Upper lobe of left lung (tissue), 6 donors: ENCODE measurements at regions not wholly inside any gene's neighbourhood (a gene's known extent, or its start where the extent isn't known, plus 50 kb on each side); places are given as distances from the start of the nearest gene placed in this dataset.

Experiments used
- ATAC-seq, 2 donors: fragments of 200-7000 bp; cut with Tn5 transposase; one replicate each; pipeline ENCODE4 v1.9.1; 2022; ENCODE audit warnings: mild to moderate bottlenecking in 2 of 2, moderate library complexity in 2 of 2; ENCODE audit not compliant: low FRiP score in 2 of 2
- DNase-seq, 2 donors: peaks; one replicate each; pipeline ENCODE4 v3.0.0-alpha.2; 2019 to 2020
- H3K27ac ChIP-seq, 4 donors: fragments of 200-600 bp; sonication (generic); one replicate each; pipeline ENCODE4 v1.5.1; 2016 to 2019
- H3K27me3 ChIP-seq, 4 donors: fragments of 200-600 bp; sonication (generic); one replicate each; pipeline ENCODE4 v1.5.1; 2017 to 2019
- H3K36me3 ChIP-seq, 4 donors: fragments of 200-600 bp; sonication (generic); one replicate each; pipeline ENCODE4 v1.5.1; 2016 to 2019
- H3K4me1 ChIP-seq, 4 donors: fragments of 200-600 bp; sonication (generic); one replicate each; pipeline ENCODE4 v1.5.1; 2018 to 2019
- H3K4me3 ChIP-seq, 4 donors: fragments of 200-600 bp; sonication (generic); one replicate each; pipeline ENCODE4 v1.5.1; 2017 to 2019; ENCODE audit warnings: mild to moderate bottlenecking in 2 of 4, moderate library complexity in 1 of 4
- H3K9me3 ChIP-seq, 4 donors: fragments of 200-600 bp; sonication (generic); one replicate each; pipeline ENCODE4 v1.5.1; 2018 to 2019
- EP300 ChIP-seq, 4 donors: sonication (generic); formaldehyde crosslinking; IDR thresholded peaks; one replicate each; pipeline ENCODE4 v1.5.1; 2017; ENCODE audit warnings: antibody characterized with exemption in 4 of 4, control low read depth in 2 of 4
- POLR2A ChIP-seq, 4 donors: fragments of 450-650 bp; IDR thresholded peaks; one replicate each; pipeline ENCODE4 v1.5.1; 2016 to 2017; ENCODE audit warnings: antibody characterized with exemption in 4 of 4, mild to moderate bottlenecking in 2 of 4
- POLR2AphosphoS5 ChIP-seq, 2 donors: sonication (generic); formaldehyde crosslinking; IDR thresholded peaks; one replicate each; pipeline ENCODE4 v1.5.1; 2017; ENCODE audit warnings: antibody characterized with exemption in 2 of 2
- WGBS, 2 donors: methylation state at CpG; one replicate each; pipeline ENCODE4 v1.1.5; 2017 to 2018; 5-methylcytosine and 5-hydroxymethylcytosine counted together
- TF ChIP-seq, protein P1 (sequence below), 6 experiments: fragments of 450-650 bp in 4 of 6; fragments of 200-600 bp in 2 of 6; sonication (generic) in 2 of 6; IDR thresholded peaks; one replicate each; pipeline ENCODE4 v1.5.1; 2016 to 2019; ENCODE audit warnings: antibody characterized with exemption in 6 of 6
- donor health status: DM: no; HTN: no; CAD: no; lungs with moderate emphysema.
- donor health status: DM: no; HTN: yes; CAD: no; lungs with severe emphysema.

DNA sequence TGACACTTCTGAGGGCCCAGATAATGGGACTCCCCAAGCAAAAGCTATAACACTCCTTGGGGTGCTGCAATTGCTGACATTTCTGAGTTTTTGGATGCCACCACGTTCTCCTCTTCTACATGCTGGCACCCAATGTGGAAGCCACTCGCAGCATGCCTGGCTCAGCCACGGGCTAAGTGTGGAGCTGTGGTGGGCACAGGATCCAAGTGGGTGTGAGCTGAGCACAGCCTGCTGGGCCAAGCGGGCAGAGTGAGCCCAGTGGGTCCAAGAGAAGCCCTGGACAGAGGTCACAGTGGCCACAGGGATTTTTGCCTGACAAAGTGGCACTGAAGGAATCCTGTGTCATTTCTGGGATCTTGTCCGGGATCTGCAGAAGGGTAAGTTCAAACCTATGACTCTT is 213.2 kb downstream of the C6orf118 start:
- Histone ChIP-seq H3K4me3 (no peak overlapping the region), H3K36me3 (no peaks in the 10 kb centered on the region), H3K27ac (no peak overlapping the region), H3K27me3 (no peaks in the 10 kb centered on the region), H3K4me1 (no peaks in the 10 kb centered on the region), H3K9me3 (peaks cover 0 to 28% (median 8%) of the 10 kb centered on the region in 4 donors)
- TF ChIP-seq, protein P1, sequence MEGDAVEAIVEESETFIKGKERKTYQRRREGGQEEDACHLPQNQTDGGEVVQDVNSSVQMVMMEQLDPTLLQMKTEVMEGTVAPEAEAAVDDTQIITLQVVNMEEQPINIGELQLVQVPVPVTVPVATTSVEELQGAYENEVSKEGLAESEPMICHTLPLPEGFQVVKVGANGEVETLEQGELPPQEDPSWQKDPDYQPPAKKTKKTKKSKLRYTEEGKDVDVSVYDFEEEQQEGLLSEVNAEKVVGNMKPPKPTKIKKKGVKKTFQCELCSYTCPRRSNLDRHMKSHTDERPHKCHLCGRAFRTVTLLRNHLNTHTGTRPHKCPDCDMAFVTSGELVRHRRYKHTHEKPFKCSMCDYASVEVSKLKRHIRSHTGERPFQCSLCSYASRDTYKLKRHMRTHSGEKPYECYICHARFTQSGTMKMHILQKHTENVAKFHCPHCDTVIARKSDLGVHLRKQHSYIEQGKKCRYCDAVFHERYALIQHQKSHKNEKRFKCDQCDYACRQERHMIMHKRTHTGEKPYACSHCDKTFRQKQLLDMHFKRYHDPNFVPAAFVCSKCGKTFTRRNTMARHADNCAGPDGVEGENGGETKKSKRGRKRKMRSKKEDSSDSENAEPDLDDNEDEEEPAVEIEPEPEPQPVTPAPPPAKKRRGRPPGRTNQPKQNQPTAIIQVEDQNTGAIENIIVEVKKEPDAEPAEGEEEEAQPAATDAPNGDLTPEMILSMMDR (IDR thresholded peaks at IDR 0.05): no peak
- TF ChIP-seq POLR2AphosphoS5 (IDR thresholded peaks at IDR 0.05): no peak
- TF ChIP-seq POLR2A (IDR thresholded peaks at IDR 0.05): no peak
- TF ChIP-seq EP300 (IDR thresholded peaks at IDR 0.05): no peak
- DNase-seq (peak in 1 of 2 donors; percentile 18), ATAC-seq (no peak)
- 70 to 77% methylated on average over 5 of the region's 5 CpGs for WGBS, 2 donors

- no peak overlapping the region for H3K4me3 ChIP-seq
- H3K27me3 ChIP-seq: no peaks in the 10 kb centered on the region
- H3K4me1 ChIP-seq: no peaks in the 10 kb centered on the region
- peaks cover 0 to 7% (median 2%) of the 10 kb centered on the region in 4 donors for H3K9me3 ChIP-seq
- DNase-seq (no peak), ATAC-seq (no peak)
- H3K27ac ChIP-seq: no peak overlapping the region
- no peaks in the 10 kb centered on the region for H3K36me3 ChIP-seq
- 84 to 89% methylated on average over 6 of the region's 6 CpGs for WGBS, 2 donors
- TF ChIP-seq POLR2A (IDR thresholded peaks at IDR 0.05) (no peak), POLR2AphosphoS5 (IDR thresholded peaks at IDR 0.05) (no peak), EP300 (IDR thresholded peaks at IDR 0.05) (no peak)
- TF ChIP-seq, protein P1 (IDR thresholded peaks at IDR 0.05): no peak
These were observed 216.4 kb downstream of the C6orf118 start for GRCh38 chr6:165092881-165093595.

- H3K4me3 ChIP-seq: no peak overlapping the region
- no peak overlapping the region for H3K27ac ChIP-seq
- TF ChIP-seq POLR2AphosphoS5 (IDR thresholded peaks at IDR 0.05) (no peak), EP300 (IDR thresholded peaks at IDR 0.05) (no peak), POLR2A (IDR thresholded peaks at IDR 0.05) (no peak)
- TF ChIP-seq, protein P1 (IDR thresholded peaks at IDR 0.05): no peak
- H3K36me3 ChIP-seq: no peaks in the 10 kb centered on the region
- H3K27me3 ChIP-seq: no peaks in the 10 kb centered on the region
- peaks cover 0 to 7% (median 0%) of the 10 kb centered on the region in 4 donors for H3K9me3 ChIP-seq
- no peaks in the 10 kb centered on the region for H3K4me1 ChIP-seq
- 35 to 37% methylated on average over 8 of the region's 8 CpGs for WGBS, 2 donors
- ATAC-seq: no peak
- DNase-seq: no peak
These were observed 218.2 kb downstream of the C6orf118 start for GRCh38 chr6:165091121-165091785.

- H3K4me1 ChIP-seq: no peaks in the 10 kb centered on the region
- H3K9me3 ChIP-seq: no peaks in the 10 kb centered on the region
- H3K4me3 ChIP-seq: no peak overlapping the region
- TF ChIP-seq POLR2AphosphoS5 (IDR thresholded peaks at IDR 0.05) (no peak), EP300 (IDR thresholded peaks at IDR 0.05) (no peak), POLR2A (IDR thresholded peaks at IDR 0.05) (no peak)
- TF ChIP-seq, protein P1 (IDR thresholded peaks at IDR 0.05): no peak
- H3K36me3 ChIP-seq: no peaks in the 10 kb centered on the region
- H3K27me3 ChIP-seq: no peaks in the 10 kb centered on the region
- ATAC-seq (no peak), DNase-seq (no peak)
- 62 to 63% methylated on average over 8 of the region's 8 CpGs for WGBS, 2 donors
- no peak overlapping the region for H3K27ac ChIP-seq
These were observed 219.2 kb downstream of the C6orf118 start for GRCh38 chr6:165090242-165090641.
